ENCODE measurements at regions not wholly inside any gene's neighbourhood (a gene's known extent, or its start where the extent isn't known, plus 50 kb on each side); places are given as distances from the start of the nearest gene placed in this dataset.

DNA sequence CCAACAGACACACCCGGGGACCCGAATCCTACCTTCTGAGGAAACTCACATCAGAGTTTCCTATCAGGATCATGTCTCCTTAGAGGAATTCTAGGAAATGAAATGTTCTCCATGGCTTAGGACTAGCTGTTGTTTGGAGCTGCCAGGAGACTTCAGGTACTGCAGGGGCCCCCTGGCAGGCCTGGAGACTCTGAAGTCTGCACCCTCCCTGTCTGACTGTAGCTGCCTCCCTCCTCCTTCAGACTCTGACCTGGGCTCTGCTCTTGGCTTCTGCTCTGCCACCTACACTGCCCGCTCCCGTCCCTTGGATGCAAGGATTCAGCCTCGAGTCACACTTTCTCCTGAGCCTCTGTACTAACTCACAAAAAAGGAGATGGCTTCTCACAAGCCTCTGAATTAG is 232.8 kb downstream of the INHBA start:
- no peak for DNase-seq (ENCODE audit: low spot score)

DNA sequence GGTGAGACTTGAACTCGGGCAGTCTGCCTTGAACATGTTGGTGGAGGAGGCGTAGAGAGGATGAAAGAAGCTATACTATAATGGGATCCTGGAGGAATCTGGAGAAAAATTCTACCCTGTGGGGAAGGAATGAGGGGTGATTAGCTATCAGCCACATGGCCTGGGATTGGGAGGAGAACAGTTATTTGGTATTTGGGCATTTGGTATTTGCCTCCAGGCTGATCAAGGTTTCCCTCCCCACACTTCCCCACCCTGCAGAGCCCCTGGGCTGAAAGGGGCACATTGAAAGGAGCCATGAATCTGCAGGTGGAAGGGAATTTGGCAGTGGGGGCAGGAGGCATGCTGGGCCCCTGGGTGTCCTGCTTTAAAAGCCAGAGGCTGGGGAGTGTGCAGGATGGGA is 235.3 kb downstream of the INHBA start:
- no peak for DNase-seq (ENCODE audit: low spot score)

DNA sequence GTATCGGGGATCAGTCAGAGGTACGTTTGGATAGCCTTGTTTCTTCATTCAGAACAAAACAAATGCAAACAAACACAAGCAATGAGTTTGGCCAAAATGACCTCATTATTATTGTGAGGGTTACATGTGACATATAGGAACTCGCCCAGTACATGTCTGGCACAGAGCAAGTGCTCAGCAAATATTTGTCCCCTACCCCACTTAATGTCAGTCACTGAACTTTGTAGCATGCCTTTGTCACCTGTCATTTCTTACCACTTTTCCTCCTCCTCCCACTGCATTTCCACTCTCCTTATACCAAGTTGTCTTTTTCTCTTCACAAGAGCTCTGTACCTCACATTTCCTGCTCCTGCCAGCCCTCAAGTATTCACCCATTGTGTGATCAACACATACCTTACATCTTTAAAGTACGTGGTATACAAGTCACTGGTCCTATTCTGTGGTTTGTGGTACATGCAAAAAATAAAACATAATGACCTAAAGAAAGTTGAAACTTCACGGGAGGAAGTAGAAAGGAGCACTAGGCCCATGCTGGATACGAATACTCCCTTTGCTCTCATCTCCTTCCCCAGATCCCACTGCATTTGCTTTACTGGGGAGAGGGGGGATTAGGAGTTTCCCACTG is 236.0 kb downstream of the INHBA start:
- no peak for DNase-seq (ENCODE audit: low spot score)

DNA sequence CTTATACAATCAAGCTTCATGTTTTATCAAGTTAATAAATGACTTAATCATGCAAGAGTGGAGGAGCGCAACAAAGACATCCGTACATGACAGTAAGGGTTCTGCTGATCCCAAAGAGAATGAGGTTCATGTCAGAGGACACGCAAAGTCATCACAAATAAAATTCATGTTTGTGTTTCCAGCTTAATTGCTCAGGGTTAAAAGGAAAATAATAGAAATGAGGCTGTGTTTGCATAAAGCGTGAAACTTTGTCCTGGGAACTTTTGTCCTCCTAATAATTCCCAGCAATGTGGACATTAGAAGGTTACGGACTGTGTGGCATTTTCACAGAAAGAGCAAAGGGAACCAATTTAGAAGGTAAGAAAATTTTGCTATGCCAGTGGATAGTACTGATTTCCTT is 237.3 kb downstream of the INHBA start:
- no peak for DNase-seq (ENCODE audit: low spot score)

DNA sequence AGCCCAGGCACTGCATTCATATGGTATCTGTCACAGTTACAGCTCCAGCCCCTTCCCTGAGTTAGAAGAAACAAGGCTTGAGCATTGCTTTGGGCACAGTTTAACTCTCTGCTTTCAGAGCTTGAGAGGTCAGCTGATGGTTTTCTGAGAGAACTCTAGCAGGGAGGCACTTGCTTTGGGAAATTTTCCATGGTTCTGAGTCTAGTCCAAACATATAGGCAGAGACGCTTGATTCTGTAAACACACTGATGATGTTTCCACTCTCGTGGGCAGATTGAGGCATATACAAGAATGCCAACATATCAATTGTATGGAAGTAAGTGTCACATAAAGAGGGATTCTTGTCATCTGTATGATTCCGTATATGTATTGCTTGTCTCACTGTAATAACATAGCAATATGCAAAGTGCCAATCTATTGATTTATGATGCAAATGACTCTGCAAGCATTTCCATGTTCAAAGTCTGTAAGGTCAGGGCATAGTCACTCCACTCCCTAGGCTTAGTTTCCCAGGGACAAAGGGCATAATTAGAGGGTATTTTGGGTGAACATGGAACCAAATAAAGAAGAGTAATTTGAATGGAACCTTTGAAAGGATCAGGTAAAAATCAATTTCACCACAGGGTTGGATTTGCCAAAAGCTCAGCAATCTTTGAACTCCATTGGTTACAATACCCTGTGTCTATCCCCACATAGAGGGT is 239.0 kb downstream of the INHBA start:
- no peak for DNase-seq (ENCODE audit: low spot score)

DNA sequence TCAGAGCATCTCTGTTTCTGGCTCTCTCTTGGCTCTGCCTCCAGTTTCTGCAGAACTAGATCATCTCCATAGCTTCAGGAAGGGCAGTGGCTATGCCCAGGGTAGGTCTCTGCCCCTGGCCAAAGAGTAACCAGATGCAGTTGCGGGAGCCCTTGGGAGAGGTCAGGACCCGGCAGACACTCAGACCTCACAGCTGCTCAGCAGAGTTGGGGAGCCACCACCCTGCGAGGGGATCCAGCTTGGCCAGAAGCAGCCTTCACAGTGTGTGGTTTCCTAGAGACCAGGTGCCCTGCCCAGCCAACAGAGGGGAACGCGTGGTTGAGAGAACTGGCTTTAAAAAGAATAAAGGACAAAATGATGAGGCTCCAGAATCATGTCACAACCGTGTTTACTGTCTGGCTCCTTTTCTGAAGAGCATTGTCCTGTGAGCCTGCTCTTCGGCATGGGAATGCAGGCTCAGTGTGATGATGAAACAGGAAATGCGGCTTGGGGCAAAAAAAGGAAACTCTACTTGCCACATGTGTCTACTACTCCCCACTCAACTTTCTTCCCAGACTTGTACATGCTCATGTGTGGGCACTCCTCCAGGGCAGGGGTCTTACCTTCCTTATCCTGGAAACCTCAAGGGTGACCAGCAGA is 243.1 kb downstream of the INHBA start:
- no peak for DNase-seq (ENCODE audit: low spot score)

DNA sequence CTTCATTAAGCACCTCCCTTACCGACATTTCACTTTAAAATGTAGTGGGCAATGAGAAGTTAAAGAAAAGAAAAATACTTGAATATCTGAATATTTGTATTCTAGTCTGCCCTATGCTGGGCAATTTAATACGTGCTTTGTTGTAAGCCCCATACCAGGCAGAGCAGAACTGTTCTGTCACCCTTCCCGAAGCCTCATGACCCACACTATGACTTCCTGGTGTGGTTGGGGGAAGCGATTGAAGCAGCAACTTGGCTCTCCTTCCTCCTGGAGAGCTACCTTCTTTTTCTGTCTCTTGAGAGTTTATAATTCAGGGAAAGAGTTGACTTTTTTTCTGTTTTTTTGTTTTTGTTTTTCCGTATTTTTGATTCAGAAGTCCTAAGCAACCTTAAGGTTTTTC is 243.7 kb downstream of the INHBA start:
- DNase-seq (ENCODE audit: low spot score) = no peak

DNA sequence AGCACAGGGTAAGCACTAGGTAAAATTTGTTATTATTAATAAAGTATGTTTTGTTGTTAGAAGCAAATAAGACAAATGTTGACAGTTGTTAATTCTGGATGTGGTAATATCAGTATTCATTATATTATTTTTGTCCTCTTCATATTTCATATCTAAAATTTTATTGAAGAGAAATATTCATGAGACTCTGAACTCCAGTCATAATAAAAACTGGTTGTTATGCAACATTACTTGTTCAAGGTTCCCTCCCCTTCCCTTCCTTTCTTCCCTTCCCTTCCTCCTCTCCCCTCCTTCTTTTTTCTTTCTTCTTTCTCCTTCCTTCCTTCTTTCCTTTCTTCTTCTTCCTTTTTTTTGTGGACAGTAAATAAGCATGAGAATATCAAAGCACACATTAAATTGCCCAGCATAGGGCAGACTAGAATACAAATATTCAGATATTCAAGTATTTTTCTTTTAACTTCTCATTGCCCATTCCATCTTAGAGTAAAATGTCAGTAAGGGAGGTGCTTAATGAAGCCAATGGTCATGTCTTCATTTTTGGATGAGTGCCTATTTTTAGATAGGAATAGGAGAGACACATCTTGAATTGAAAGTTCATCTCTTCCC is 245.0 kb downstream of the INHBA start:
- no peak for DNase-seq (ENCODE audit: low spot score)

DNA sequence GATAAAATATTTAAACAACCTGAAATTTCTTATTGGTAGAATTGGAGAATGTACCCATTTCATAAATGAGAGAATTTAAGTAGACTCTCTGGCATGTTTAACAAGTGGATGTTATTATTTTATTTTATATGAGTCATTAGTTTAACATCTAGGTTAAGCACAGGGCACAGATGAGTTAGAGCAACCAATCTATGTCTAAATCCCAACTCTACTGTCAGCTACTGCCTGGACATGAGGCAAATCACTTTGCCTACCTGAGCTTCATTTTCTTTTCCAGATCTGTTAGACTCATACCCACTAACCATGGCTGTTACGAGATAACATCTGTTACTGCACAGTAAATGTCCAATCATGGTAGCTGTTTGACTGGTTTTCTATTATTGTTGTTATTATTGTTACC is 251.1 kb downstream of the INHBA start:
- no peak for DNase-seq (ENCODE audit: low spot score)

DNA sequence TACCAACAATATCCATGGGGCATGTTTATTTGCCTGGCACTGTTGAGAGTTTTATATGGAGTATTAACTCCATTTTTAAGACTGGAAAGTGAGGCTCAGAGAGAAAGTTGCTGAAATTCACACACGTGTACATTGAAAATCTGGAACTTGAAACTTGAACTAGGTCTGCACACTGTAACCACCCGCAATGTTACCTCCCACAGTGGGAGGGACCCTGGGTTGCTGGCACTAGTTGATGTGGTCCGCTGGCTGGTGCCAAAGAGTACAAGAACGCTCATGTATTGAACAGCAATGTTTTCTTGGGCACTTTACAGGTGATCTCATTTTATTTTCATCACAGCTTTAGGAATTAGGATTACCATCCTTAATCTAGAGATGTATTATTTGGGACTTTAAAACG is 253.2 kb downstream of the INHBA start:
- DNase-seq (ENCODE audit: low spot score) = no peak

DNA sequence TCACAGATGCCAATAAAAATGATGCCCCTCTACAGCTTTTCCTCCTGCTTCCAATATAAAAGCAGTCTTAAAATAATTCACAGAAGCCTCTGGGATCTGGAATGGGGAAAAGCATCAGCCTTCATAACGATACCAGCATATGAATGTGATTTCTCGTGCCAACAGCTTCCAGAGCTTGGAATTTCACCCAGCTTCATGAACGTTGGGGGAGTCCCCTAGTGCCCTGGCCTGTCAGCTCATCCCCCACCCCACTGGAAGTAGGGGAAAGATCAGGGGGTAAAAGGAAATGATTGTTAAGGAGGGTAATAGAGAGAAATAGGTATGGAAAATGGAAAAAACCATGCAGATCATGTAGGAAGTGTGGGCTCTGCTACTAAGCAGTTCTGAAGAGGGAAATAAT is 253.6 kb downstream of the INHBA start:
- no peak for DNase-seq (ENCODE audit: low spot score)

DNA sequence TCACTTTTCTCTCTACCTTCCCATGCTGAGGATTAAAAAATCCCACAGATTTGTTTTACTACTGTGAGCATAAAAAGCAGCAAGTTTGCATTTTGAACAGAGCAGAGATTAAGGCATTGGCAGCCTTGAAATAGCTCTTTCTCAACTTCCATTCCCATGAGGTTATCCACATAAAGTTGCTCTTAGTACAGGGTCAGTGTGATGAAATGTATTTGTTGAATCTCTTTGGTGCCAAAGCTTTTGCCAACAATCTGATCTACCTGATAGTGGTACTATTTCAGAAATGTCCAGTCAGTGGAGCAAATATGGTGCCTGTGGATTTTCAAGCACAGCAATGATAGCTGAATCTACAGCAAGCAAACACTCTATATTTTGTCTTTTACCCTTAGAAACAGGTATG is 254.8 kb downstream of the INHBA start:
- no peak for DNase-seq (ENCODE audit: low spot score)

DNA sequence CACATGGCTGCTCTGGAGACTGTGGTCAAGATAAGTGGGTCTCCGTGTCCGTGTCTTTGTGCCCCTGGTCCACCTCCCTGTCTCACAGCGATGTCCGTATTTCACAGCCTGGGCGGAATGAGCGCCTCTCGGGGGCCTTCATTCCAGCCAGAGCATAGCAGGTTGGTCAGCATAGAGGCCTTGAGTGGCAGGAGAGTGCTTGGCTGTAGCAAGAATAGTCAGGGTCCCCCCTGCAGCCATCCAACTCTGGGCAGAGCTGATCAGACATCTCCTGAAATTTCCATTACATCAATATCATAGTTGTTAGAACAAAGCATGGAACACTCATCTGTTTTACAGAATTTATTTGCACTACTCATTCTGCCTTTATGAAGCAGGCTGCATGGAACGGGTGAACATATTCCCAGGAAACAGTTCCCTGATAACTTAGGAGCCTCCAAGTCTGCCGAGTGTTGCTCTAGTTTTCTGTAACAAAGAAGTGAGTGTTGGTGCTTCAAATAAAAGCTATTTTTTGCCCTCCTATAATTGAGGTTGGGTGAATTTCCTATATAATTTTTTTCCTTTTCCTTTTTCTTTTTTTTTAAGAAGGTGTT is 255.3 kb downstream of the INHBA start:
- DNase-seq (ENCODE audit: low spot score) = no peak

DNA sequence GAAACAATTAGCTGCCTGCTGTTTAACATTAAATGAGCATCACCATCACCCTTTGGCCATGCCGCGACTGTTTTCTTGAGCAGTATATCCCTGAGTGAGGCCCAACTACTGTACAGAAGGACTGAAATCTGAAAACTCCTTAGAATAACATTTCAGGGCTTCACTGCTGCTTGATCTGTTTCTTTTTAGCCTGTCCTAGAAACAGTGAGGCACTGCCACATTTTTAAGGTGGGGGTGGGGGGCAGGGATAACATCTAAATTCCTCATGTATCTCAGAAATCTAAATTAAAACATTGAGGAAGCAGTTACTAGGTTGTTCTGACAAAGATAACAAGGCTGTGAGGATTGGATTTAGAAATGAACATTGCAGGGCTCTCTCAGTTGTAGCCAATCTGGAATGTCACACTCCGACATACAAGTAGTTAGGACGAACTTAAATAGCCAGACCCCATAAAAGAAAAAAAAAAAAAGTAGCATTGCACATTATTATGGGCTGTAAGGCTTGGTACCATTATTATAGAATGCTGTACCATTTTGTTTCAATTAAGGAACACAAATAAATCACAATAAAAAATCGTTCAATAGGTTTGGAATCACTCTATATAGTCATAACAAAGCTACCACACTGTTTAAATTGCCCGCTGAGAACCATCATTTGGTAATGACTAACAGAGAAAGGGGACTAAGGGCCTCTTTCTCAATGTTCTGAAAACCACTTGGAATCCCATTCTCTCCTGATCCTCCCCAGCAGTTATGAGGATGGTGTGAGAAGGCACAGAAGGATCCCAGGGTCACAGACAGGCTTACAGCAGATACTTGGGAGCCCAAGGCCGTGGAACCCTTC is 256.1 kb downstream of the INHBA start:
- no peak for DNase-seq (ENCODE audit: low spot score)

DNA sequence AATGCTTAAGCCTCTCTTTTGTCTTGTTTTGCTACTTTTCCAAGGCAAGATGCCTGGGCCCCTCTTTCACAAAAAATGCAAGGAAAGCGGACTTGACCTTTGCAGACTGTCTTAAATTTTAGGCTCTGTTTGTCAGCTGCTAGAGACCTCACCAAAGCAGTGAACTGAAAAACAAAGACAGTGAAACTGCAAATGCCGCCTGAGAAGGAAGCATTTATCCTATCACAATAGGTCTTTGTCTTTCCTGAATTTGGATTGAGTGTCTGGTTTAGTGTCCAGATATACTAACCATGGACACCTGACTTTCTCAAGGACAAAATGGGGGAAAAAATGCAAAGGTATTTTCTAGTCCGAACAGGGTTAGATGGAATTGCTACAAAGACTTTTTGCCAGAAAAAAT is 256.9 kb downstream of the INHBA start:
- no peak for DNase-seq (ENCODE audit: low spot score)

DNA sequence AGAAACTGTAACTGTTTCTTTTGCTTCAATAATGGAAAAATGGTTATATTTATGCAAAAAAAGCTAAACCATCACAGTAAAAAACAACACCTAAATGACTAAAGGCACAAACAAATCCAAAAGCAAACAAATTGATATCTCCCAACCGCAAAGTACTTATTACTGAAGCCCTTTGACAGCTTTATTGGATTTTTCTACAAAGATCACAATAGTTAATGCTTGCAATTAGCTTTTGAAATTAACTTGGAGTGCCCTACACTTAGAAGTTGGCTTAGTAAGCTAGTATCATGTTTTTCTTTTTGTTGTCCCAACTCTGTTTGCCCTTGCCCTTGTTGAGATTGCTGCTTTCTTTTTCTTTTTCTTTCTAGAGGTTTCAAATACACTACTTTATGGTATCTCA is 257.5 kb downstream of the INHBA start:
- DNase-seq (ENCODE audit: low spot score) = no peak

DNA sequence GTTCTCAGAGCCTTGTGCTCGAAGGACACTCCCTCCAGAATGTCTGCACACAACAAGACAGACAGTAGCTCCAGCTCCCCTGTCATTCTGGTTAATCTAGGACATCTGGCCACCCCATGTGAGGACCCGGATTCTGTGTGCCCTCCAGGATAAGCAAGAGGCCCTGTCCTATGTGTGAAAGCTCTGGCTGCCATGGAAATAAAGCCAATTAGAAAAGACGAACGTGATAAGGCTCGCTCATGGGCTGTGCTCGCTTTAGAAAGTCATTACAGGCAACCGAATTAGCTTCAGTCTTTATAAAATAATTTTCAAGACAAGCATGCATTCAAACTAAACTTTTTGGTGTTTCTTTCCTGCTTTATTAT is 263.4 kb downstream of the INHBA start:
- no peak for DNase-seq (ENCODE audit: low spot score)

DNA sequence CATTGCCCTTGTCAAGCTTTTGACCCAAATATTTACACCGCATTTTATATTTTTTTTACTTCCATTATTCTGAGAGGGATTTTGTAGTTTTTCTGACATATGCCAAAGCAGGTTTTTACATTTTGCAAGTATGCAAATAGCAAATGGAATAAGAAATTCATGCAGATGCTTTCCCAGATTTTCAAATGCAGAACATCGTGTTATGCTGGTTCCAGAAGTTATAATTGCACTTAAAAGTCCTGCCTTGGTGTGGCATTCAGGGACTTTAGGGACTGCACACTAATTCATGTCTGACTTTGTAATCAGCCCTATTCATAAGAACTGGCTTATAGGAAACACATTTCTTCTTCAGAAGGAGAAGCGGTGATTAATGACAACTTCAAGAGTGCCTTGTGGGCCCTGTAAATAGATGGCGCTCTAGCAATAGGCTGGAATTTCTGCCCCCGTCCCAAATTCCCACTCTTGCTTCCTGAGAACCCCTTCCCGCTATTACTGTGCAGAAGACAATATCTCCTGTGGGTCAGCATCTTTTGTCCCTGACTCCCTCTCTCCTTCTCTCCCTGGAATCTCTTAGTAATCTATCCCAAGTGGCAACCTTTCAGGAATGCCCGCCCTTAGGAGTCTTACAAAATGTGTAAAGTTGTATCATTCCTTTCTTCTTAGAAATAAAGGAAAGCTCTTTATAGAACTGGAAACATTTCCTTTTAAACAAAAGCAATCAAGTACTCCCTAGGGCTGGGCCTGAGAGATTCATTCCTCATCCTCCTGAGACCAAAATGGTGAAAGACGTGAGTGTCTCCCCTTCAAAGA is 264.0 kb downstream of the INHBA start:
- no peak for DNase-seq (ENCODE audit: low spot score)

DNA sequence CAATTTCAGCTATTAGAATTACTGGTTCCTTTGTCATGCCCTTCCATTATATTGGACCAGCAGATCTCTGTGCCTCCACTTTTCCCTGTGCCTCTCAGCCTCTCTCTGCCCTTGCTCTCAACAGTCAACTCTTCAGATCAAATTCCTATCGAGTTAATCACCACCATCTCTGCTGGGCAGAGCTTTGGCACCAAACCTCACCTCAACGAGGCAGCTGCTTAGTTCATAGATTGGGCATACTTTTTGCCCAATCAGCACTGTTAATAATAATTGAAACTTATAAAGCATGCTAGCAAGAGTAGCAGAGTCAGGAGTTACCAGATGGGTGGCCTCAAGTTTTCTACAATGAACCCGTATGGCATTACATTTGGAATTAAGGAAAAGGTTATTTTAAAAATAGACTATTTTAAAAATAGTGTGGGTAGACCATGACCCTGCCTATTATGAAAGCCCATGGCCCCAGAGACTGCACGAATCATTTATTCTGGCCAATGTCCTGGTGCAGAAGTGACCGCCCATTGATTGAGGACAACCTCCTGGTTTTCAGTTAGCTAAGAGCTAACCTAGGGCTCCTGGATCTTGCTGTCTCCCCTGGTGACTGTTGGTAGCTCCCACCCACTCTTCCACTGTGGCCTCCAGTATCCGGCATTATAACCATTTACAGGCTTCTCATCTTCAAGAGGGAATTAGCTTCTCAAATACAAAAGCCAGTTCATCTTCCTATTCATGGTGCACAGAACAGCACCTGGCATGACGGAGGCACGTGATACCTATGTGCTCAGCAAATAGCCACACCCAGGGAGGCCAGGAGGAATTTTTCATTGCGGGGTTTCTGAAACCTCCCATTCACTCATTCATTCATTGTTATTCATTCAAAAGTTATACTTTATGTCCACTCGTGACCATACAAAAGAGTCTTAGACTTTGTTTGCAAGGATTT is 265.4 kb downstream of the INHBA start:
- DNase-seq (ENCODE audit: low spot score) = no peak

DNA sequence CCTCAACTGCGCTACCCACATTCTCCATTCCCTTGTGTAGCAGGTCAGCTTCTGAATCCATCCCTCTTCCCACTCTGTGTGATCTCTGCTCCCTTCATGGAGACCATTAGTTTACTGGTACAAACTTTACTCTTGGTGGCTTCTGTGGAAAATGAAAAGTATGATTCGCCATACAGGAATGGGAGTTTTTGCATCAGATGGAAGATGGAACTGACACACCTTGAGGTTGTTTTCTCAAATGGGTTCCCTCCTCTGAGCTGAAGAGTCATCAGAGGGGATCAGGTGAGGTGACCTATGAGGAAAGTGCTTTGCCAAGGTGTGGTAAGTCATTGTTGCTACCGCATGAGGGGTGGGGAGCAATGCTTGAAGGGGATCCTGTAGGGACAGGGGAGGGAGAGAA is 266.8 kb downstream of the INHBA start:
- DNase-seq (ENCODE audit: low spot score) = no peak

Data from mucosa of gallbladder (tissue), 1 donor.